ENCODE measurements at regions not wholly inside any gene's neighbourhood (a gene's known extent, or its start where the extent isn't known, plus 50 kb on each side); places are given as distances from the start of the nearest gene placed in this dataset.
"Not testable (repeated sequence)": the region's sequence is repeated elsewhere in the genome, so short reads cannot be mapped to it uniquely, and the experiment has no call there.

GRCh38 chr5:163276466-163276865 is 160.9 kb upstream of the CCNG1 start:
- no peak for DNase-seq (ENCODE audit: low spot score)

GRCh38 chr5:163280897-163281296 is 156.5 kb upstream of the CCNG1 start:
- DNase-seq (ENCODE audit: low spot score) = not testable (repeated sequence)

GRCh38 chr5:163281512-163281911 is 155.9 kb upstream of the CCNG1 start:
- DNase-seq (ENCODE audit: low spot score) = no peak

GRCh38 chr5:163293836-163294235 is 143.6 kb upstream of the CCNG1 start:
- no peak for DNase-seq (ENCODE audit: low spot score)

GRCh38 chr5:163303718-163304117 is 133.7 kb upstream of the CCNG1 start:
- no peak for DNase-seq (ENCODE audit: low spot score)

- DNase-seq (ENCODE audit: low spot score) = no peak
These were observed 131.7 kb upstream of the CCNG1 start for GRCh38 chr5:163305655-163306054.

GRCh38 chr5:163306421-163306820 is 131.0 kb upstream of the CCNG1 start:
- no peak for DNase-seq (ENCODE audit: low spot score)

GRCh38 chr5:163309914-163310313 is 127.5 kb upstream of the CCNG1 start:
- no peak for DNase-seq (ENCODE audit: low spot score)

GRCh38 chr5:163310997-163311396 is 126.4 kb upstream of the CCNG1 start:
- DNase-seq (ENCODE audit: low spot score) = no peak

- no peak for DNase-seq (ENCODE audit: low spot score)
These were observed 124.8 kb upstream of the CCNG1 start for GRCh38 chr5:163312598-163312997.

- DNase-seq (ENCODE audit: low spot score) = not testable (repeated sequence)
These were observed 124.3 kb upstream of the CCNG1 start for GRCh38 chr5:163313049-163313448.

- not testable (repeated sequence) for DNase-seq (ENCODE audit: low spot score)
These were observed 121.0 kb upstream of the CCNG1 start for GRCh38 chr5:163316374-163316773.

GRCh38 chr5:163318707-163319106 is 118.7 kb upstream of the CCNG1 start:
- DNase-seq (ENCODE audit: low spot score) = no peak

GRCh38 chr5:163321511-163321910 is 115.9 kb upstream of the CCNG1 start:
- no peak for DNase-seq (ENCODE audit: low spot score)

GRCh38 chr5:163330723-163331668 is 106.4 kb upstream of the CCNG1 start:
- no peak for DNase-seq (ENCODE audit: low spot score)

- not testable (repeated sequence) for DNase-seq (ENCODE audit: low spot score)
These were observed 101.3 kb upstream of the CCNG1 start for GRCh38 chr5:163336074-163336473.

GRCh38 chr5:163339148-163339547 is 98.2 kb upstream of the CCNG1 start:
- DNase-seq (ENCODE audit: low spot score) = no peak

- not testable (repeated sequence) for DNase-seq (ENCODE audit: low spot score)
These were observed 97.0 kb upstream of the CCNG1 start for GRCh38 chr5:163340378-163340777.

- no peak for DNase-seq (ENCODE audit: low spot score)
These were observed 95.1 kb upstream of the CCNG1 start for GRCh38 chr5:163342306-163342705.

- DNase-seq (ENCODE audit: low spot score) = no peak
These were observed 92.2 kb upstream of the CCNG1 start for GRCh38 chr5:163345216-163345615.

GRCh38 chr5:163347671-163348070 is 89.7 kb upstream of the CCNG1 start:
- DNase-seq (ENCODE audit: low spot score) = peak; percentile 57

GRCh38 chr5:163350083-163350482 is 87.3 kb upstream of the CCNG1 start:
- DNase-seq (ENCODE audit: low spot score) = no peak

GRCh38 chr5:163352531-163352930 is 84.9 kb upstream of the CCNG1 start:
- no peak for DNase-seq (ENCODE audit: low spot score)

GRCh38 chr5:163355811-163356210 is 81.6 kb upstream of the CCNG1 start:
- DNase-seq (ENCODE audit: low spot score) = not testable (repeated sequence)
